ENCODE measurements at regions not wholly inside any gene's neighbourhood (a gene's known extent, or its start where the extent isn't known, plus 50 kb on each side); places are given as distances from the start of the nearest gene placed in this dataset.

DNA sequence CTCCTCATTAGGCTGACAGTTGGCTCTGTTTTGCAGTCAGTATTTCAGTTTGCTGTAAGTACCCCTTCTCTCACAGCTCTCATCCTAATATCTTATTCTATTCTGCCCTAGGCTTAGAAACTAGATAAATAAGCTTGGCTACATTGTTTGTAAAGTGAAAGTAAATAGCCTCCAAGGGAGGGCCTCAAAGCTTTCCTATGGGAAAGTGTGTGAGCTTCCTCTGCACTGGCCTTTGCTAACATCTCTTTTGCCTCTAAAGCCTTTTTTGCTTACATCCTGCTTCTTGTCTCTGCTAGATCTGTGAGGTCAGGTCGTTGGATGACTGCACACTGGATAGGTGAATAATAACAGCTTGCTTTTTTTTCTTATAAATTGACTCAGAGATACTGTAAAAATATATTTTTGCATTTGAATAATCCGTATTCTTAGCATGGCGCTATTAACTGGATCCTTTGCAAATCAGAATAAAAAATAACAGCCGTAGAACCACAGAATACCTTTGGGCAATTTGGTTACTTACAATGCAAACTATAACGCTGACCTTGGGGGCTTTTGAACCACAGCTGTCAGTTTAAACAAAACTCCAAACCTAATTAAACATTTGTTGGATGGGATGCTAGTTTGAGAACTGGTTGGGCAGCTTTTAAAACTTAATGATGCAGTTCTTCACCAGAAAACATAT lies 55.1 kb downstream of the TTC6 start (continued):
- no peak for TF ChIP-seq CHCHD3 (CRISPR knock-in tag; IDR thresholded peaks at IDR 0.05)
- TF ChIP-seq ZNF7 (CRISPR knock-in tag; IDR thresholded peaks at IDR 0.05), result peak; percentile 61
- TF ChIP-seq FOXA1 (IDR thresholded peaks at IDR 0.05), result peak; percentile 48; the same call in 1 of the 2 replicates
- TF ChIP-seq FOXA1 (CRISPR knock-in tag; IDR thresholded peaks at IDR 0.05), result peak; percentile 81
- TF ChIP-seq NR2F6 (IDR thresholded peaks at IDR 0.05), result peak; percentile 32; the same call in 1 of the 2 replicates
- 0 out of 2 replicates have a peak, but pooled peaks have one; percentile 18 for TF ChIP-seq NR2F6 (CRISPR knock-in tag; IDR thresholded peaks at IDR 0.05)
- TF ChIP-seq, protein P1, sequence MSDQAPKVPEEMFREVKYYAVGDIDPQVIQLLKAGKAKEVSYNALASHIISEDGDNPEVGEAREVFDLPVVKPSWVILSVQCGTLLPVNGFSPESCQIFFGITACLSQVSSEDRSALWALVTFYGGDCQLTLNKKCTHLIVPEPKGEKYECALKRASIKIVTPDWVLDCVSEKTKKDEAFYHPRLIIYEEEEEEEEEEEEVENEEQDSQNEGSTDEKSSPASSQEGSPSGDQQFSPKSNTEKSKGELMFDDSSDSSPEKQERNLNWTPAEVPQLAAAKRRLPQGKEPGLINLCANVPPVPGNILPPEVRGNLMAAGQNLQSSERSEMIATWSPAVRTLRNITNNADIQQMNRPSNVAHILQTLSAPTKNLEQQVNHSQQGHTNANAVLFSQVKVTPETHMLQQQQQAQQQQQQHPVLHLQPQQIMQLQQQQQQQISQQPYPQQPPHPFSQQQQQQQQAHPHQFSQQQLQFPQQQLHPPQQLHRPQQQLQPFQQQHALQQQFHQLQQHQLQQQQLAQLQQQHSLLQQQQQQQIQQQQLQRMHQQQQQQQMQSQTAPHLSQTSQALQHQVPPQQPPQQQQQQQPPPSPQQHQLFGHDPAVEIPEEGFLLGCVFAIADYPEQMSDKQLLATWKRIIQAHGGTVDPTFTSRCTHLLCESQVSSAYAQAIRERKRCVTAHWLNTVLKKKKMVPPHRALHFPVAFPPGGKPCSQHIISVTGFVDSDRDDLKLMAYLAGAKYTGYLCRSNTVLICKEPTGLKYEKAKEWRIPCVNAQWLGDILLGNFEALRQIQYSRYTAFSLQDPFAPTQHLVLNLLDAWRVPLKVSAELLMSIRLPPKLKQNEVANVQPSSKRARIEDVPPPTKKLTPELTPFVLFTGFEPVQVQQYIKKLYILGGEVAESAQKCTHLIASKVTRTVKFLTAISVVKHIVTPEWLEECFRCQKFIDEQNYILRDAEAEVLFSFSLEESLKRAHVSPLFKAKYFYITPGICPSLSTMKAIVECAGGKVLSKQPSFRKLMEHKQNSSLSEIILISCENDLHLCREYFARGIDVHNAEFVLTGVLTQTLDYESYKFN (CRISPR knock-in tag; conservative IDR thresholded peaks at IDR 0.05), result peak; percentile 78
- TF ChIP-seq, protein P2, sequence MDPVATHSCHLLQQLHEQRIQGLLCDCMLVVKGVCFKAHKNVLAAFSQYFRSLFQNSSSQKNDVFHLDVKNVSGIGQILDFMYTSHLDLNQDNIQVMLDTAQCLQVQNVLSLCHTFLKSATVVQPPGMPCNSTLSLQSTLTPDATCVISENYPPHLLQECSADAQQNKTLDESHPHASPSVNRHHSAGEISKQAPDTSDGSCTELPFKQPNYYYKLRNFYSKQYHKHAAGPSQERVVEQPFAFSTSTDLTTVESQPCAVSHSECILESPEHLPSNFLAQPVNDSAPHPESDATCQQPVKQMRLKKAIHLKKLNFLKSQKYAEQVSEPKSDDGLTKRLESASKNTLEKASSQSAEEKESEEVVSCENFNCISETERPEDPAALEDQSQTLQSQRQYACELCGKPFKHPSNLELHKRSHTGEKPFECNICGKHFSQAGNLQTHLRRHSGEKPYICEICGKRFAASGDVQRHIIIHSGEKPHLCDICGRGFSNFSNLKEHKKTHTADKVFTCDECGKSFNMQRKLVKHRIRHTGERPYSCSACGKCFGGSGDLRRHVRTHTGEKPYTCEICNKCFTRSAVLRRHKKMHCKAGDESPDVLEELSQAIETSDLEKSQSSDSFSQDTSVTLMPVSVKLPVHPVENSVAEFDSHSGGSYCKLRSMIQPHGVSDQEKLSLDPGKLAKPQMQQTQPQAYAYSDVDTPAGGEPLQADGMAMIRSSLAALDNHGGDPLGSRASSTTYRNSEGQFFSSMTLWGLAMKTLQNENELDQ (CRISPR knock-in tag; IDR thresholded peaks at IDR 0.05; ENCODE audit: borderline replicate concordance), result no peak
- TF ChIP-seq ZMYM2 (CRISPR knock-in tag; IDR thresholded peaks at IDR 0.05), result no peak
- TF ChIP-seq ZFP90 (CRISPR knock-in tag; IDR thresholded peaks at IDR 0.05; ENCODE audit: borderline replicate concordance), result no peak
- no peak for TF ChIP-seq ZSCAN21 (CRISPR knock-in tag; IDR thresholded peaks at IDR 0.05; ENCODE audit: borderline replicate concordance)
- TF ChIP-seq, protein P3, sequence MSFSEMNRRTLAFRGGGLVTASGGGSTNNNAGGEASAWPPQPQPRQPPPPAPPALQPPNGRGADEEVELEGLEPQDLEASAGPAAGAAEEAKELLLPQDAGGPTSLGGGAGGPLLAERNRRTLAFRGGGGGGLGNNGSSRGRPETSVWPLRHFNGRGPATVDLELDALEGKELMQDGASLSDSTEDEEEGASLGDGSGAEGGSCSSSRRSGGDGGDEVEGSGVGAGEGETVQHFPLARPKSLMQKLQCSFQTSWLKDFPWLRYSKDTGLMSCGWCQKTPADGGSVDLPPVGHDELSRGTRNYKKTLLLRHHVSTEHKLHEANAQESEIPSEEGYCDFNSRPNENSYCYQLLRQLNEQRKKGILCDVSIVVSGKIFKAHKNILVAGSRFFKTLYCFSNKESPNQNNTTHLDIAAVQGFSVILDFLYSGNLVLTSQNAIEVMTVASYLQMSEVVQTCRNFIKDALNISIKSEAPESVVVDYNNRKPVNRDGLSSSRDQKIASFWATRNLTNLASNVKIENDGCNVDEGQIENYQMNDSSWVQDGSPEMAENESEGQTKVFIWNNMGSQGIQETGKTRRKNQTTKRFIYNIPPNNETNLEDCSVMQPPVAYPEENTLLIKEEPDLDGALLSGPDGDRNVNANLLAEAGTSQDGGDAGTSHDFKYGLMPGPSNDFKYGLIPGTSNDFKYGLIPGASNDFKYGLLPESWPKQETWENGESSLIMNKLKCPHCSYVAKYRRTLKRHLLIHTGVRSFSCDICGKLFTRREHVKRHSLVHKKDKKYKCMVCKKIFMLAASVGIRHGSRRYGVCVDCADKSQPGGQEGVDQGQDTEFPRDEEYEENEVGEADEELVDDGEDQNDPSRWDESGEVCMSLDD (CRISPR knock-in tag; IDR thresholded peaks at IDR 0.05; ENCODE audit: borderline replicate concordance), result no peak
- no peak for TF ChIP-seq SYNCRIP (IDR thresholded peaks at IDR 0.05; ENCODE audit: insufficient read depth, low read depth, low read length)
- TF ChIP-seq, protein P4, sequence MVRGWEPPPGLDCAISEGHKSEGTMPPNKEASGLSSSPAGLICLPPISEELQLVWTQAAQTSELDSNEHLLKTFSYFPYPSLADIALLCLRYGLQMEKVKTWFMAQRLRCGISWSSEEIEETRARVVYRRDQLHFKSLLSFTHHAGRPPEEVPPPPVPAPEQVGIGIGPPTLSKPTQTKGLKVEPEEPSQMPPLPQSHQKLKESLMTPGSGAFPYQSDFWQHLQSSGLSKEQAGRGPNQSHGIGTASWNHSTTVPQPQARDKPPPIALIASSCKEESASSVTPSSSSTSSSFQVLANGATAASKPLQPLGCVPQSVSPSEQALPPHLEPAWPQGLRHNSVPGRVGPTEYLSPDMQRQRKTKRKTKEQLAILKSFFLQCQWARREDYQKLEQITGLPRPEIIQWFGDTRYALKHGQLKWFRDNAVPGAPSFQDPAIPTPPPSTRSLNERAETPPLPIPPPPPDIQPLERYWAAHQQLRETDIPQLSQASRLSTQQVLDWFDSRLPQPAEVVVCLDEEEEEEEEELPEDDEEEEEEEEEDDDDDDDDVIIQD (CRISPR knock-in tag; IDR thresholded peaks at IDR 0.05; ENCODE audit: low read depth), result peak; percentile 90
- peak; percentile 44; the same call in 1 of the 2 replicates for TF ChIP-seq FOXJ3 (CRISPR knock-in tag; IDR thresholded peaks at IDR 0.05; ENCODE audit: borderline replicate concordance)
- TF ChIP-seq MAFF (IDR thresholded peaks at IDR 0.05; ENCODE audit: low read depth, low read length), result peak; percentile 59
- TF ChIP-seq ZNF44 (CRISPR knock-in tag; IDR thresholded peaks at IDR 0.05), result no peak
- TF ChIP-seq BRCA1 (CRISPR knock-in tag; IDR thresholded peaks at IDR 0.05), result no peak
- peak; percentile 20 for TF ChIP-seq ZEB1 (IDR thresholded peaks at IDR 0.05; ENCODE audit: insufficient replicate concordance, low read depth)
- TF ChIP-seq SP140L (CRISPR knock-in tag; IDR thresholded peaks at IDR 0.05; ENCODE audit: borderline replicate concordance), result 0 out of 2 replicates have a peak, but pooled peaks have one; percentile 23
- no peak for TF ChIP-seq ZNF768 (CRISPR knock-in tag; IDR thresholded peaks at IDR 0.05)
